RWPE2 (cell line): ENCODE measurements at regions not wholly inside any gene's neighbourhood (a gene's known extent, or its start where the extent isn't known, plus 50 kb on each side); places are given as distances from the start of the nearest gene placed in this dataset.
A peak's percentile ranks its signal among the peaks of the same experiment; 100 is the strongest.

ENCODE experiments used
- ATAC-seq: fragments of 200-7000 bp; cut with Tn5 transposase; 3 replicates; pipeline ENCODE4 v1.9.1; 2021; ENCODE audit warnings: low read depth
- DNase-seq: peaks from one replicate; pipeline ENCODE4 v3.0.0-alpha.2; 2020; ENCODE audit warnings: low spot score
- H3K27ac ChIP-seq: fragments of 450-650 bp; 2 replicates; pipeline ENCODE4 v1.5.1; 2017; ENCODE audit warnings: mild to moderate bottlenecking; ENCODE audit not compliant: poor library complexity, severe bottlenecking
- H3K27me3 ChIP-seq: fragments of 250-450 bp; sonication (Bioruptor Pico); 2 replicates; pipeline ENCODE4 v1.5.1; 2021; ENCODE audit warnings: mild to moderate bottlenecking, moderate library complexity; ENCODE audit not compliant: insufficient read depth, poor library complexity, severe bottlenecking
- H3K36me3 ChIP-seq: fragments of 250-450 bp; sonication (Bioruptor Pico); 2 replicates; pipeline ENCODE4 v1.5.1; 2020; ENCODE audit warnings: low read depth, mild to moderate bottlenecking, moderate library complexity
- H3K4me1 ChIP-seq: fragments of 250-450 bp; sonication (Bioruptor Pico); 2 replicates; pipeline ENCODE4 v1.5.1; 2021; ENCODE audit warnings: mild to moderate bottlenecking, moderate library complexity; ENCODE audit not compliant: insufficient read depth, poor library complexity, severe bottlenecking
- H3K4me3 ChIP-seq: fragments of 250-450 bp; sonication (Bioruptor Pico); 2 replicates; pipeline ENCODE4 v1.5.1; 2021; ENCODE audit warnings: mild to moderate bottlenecking, moderate library complexity; ENCODE audit not compliant: severe bottlenecking
- H3K9me3 ChIP-seq: fragments of 250-450 bp; sonication (Bioruptor Pico); 2 replicates; pipeline ENCODE4 v1.5.1; 2021; ENCODE audit warnings: mild to moderate bottlenecking, moderate library complexity; ENCODE audit not compliant: severe bottlenecking
- CTCF ChIP-seq: fragments of 450-650 bp; IDR thresholded peaks from one replicate; pipeline ENCODE4 v1.5.1; 2017; ENCODE audit warnings: mild to moderate bottlenecking, moderate library complexity; ENCODE audit not compliant: poor library complexity, severe bottlenecking

GRCh38 chr10:105697290-105697780, 1056.2 kb downstream of the SORCS3 start:
- TF ChIP-seq CTCF = no peak
- Histone ChIP-seq H3K27ac (no peak overlapping the region), H3K27me3 (no peaks in the 10 kb centered on the region), H3K4me1 (no peaks in the 10 kb centered on the region), H3K36me3 (no peaks in the 10 kb centered on the region), H3K9me3 (peaks cover 2% of the 10 kb centered on the region), H3K4me3 (no peak overlapping the region)
- ATAC-seq (no peak), DNase-seq (no peak)

- no peaks in the 10 kb centered on the region for H3K27me3 ChIP-seq
- no peaks in the 10 kb centered on the region for H3K4me1 ChIP-seq
- no peaks in the 10 kb centered on the region for H3K36me3 ChIP-seq
- H3K27ac ChIP-seq = no peak overlapping the region
- DNase-seq = no peak
- no peaks in the 10 kb centered on the region for H3K9me3 ChIP-seq
- peak; percentile 47 for TF ChIP-seq CTCF
- H3K4me3 ChIP-seq = no peak overlapping the region
- peak; percentile 38; the same call in 1 of the 3 replicates for ATAC-seq
Measured at GRCh38 chr10:105691811-105692210, 1050.7 kb downstream of the SORCS3 start.

- H3K4me1 ChIP-seq = no peaks in the 10 kb centered on the region
- TF ChIP-seq CTCF = no peak
- H3K4me3 ChIP-seq = no peak overlapping the region
- peaks cover 3% of the 10 kb centered on the region for H3K9me3 ChIP-seq
- H3K27me3 ChIP-seq = no peaks in the 10 kb centered on the region
- H3K27ac ChIP-seq = no peak overlapping the region
- DNase-seq (no peak), ATAC-seq (no peak)
- no peaks in the 10 kb centered on the region for H3K36me3 ChIP-seq
Measured at GRCh38 chr10:105682911-105683310, 1041.8 kb downstream of the SORCS3 start.

- peaks cover 3% of the 10 kb centered on the region for H3K9me3 ChIP-seq
- ATAC-seq = peak; percentile 58; the same call in 1 of the 3 replicates
- DNase-seq = no peak
Measured at GRCh38 chr10:105681051-105681450, 1040.0 kb downstream of the SORCS3 start.

More at GRCh38 chr10:105681051-105681450, 1040.0 kb downstream of the SORCS3 start:
- Histone ChIP-seq H3K36me3 (no peaks in the 10 kb centered on the region), H3K4me1 (no peaks in the 10 kb centered on the region), H3K27me3 (no peaks in the 10 kb centered on the region), H3K27ac (no peak overlapping the region), H3K4me3 (no peak overlapping the region)
- TF ChIP-seq CTCF = no peak
